Duodenal mucosa (tissue), 2 donors: ENCODE measurements at regions not wholly inside any gene's neighbourhood (a gene's known extent, or its start where the extent isn't known, plus 50 kb on each side); places are given as distances from the start of the nearest gene placed in this dataset.
"Not testable (repeated sequence)": the region's sequence is repeated elsewhere in the genome, so short reads cannot be mapped to it uniquely, and the experiment has no call there.

Source experiments
- H3K27ac ChIP-seq: one replicate; pipeline ENCODE4 v1.7.0; 2013; ENCODE audit warnings: low read depth, low read length
- H3K27me3 ChIP-seq, 2 donors: one replicate each; pipeline ENCODE4 v1.7.0; 2013; ENCODE audit warnings: low read length in 2 of 2, control low read depth in 1 of 2; ENCODE audit not compliant: insufficient read depth in 2 of 2, control insufficient read depth in 1 of 2
- H3K36me3 ChIP-seq, 2 donors: one replicate each; pipeline ENCODE4 v1.7.0; 2013; ENCODE audit warnings: low read length in 2 of 2, control low read depth in 1 of 2; ENCODE audit not compliant: insufficient read depth in 2 of 2, control insufficient read depth in 1 of 2
- H3K4me1 ChIP-seq, 2 donors: one replicate each; pipeline ENCODE4 v1.7.0; 2013; ENCODE audit warnings: low read length in 2 of 2, control low read depth in 1 of 2; ENCODE audit not compliant: insufficient read depth in 2 of 2, control insufficient read depth in 1 of 2
- H3K4me3 ChIP-seq, 2 donors: one replicate each; pipeline ENCODE4 v1.7.0; 2013; ENCODE audit warnings: low read length in 2 of 2, low read depth in 1 of 2
- H3K9ac ChIP-seq, 2 donors: one replicate each; pipeline ENCODE4 v1.7.0; 2013; ENCODE audit warnings: low read length in 2 of 2, low read depth in 1 of 2
- H3K9me3 ChIP-seq, 2 donors: one replicate each; pipeline ENCODE4 v1.7.0; 2013; ENCODE audit warnings: low read length in 2 of 2, control low read depth in 1 of 2; ENCODE audit not compliant: control insufficient read depth in 1 of 2

DNA sequence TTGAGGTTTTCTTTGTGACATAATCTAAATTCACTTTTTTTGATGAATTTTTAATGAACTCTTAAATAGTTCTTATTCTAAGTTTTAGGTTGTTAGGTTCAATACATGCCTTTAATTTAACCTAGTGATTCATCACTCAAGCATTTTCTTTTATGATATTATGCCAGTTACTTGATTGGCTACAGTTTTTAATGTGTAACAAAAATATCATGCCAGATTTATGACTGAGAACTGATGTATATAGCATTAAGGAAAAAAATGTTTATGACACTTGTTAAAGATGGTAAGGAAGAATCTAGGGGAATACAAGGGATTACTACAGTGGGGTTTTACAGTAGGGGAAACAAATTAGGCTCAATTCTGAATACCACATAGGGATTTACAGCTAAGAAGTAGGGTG, 103.1 kb downstream of the VGLL3 start:
- no peaks in the 10 kb centered on the region for H3K27me3 ChIP-seq
- H3K9me3 ChIP-seq = no peaks in the 10 kb centered on the region
- no peaks in the 10 kb centered on the region for H3K4me1 ChIP-seq
- no peak overlapping the region for H3K27ac ChIP-seq
- H3K36me3 ChIP-seq = no peaks in the 10 kb centered on the region
- H3K9ac ChIP-seq = no peak overlapping the region
- no peak overlapping the region for H3K4me3 ChIP-seq

- Histone ChIP-seq H3K27ac (no peak overlapping the region), H3K9ac (no peak overlapping the region), H3K9me3 (no peaks in the 10 kb centered on the region), H3K27me3 (no peaks in the 10 kb centered on the region), H3K4me3 (no peak overlapping the region), H3K4me1 (no peaks in the 10 kb centered on the region), H3K36me3 (no peaks in the 10 kb centered on the region)
These were observed 110.9 kb downstream of the VGLL3 start for GRCh38 chr3:86880066-86880465.

- not testable (repeated sequence) for H3K27ac ChIP-seq, H3K9ac ChIP-seq, H3K4me3 ChIP-seq, H3K27me3 ChIP-seq, H3K4me1 ChIP-seq, H3K9me3 ChIP-seq, H3K36me3 ChIP-seq
These were observed 114.3 kb downstream of the VGLL3 start for GRCh38 chr3:86876504-86877181.

GRCh38 chr3:86874790-86875189, 116.2 kb downstream of the VGLL3 start:
- H3K9ac ChIP-seq = not testable (repeated sequence)

DNA sequence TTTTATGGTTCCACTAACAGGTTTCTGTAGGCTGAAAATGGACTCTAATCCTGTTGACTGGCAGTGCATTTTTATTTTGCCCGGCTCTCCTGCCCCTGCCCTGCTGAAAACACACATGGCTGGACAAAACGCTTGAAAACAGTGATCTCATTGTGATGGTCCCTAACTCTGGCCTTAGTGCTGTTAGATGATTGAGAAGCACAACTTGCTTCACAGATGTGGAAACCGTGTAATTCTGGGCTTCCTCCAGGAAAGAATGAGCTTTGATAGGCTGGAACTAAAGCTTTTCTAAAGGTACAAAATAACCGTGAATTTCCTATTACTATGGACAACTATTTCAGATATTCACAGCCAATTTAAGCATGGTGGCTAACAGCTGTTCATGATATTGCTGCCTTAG, 121.4 kb downstream of the VGLL3 start:
- Histone ChIP-seq H3K27ac (no peak overlapping the region), H3K9me3 (no peaks in the 10 kb centered on the region)

More at GRCh38 chr3:86874790-86875189, 116.2 kb downstream of the VGLL3 start:
- not testable (repeated sequence) for H3K4me3 ChIP-seq, H3K9me3 ChIP-seq, H3K27ac ChIP-seq, H3K4me1 ChIP-seq, H3K27me3 ChIP-seq, H3K36me3 ChIP-seq

GRCh38 chr3:86867982-86868381, 123.0 kb downstream of the VGLL3 start:
- Histone ChIP-seq H3K4me3 (no peak overlapping the region), H3K9ac (no peak overlapping the region), H3K36me3 (no peaks in the 10 kb centered on the region), H3K27me3 (no peaks in the 10 kb centered on the region), H3K27ac (no peak overlapping the region), H3K9me3 (no peaks in the 10 kb centered on the region), H3K4me1 (no peaks in the 10 kb centered on the region)

More for the DNA sequence above, 121.4 kb downstream of the VGLL3 start:
- Histone ChIP-seq H3K27me3 (no peaks in the 10 kb centered on the region), H3K36me3 (no peaks in the 10 kb centered on the region), H3K4me1 (no peaks in the 10 kb centered on the region), H3K4me3 (no peak overlapping the region), H3K9ac (no peak overlapping the region)

DNA sequence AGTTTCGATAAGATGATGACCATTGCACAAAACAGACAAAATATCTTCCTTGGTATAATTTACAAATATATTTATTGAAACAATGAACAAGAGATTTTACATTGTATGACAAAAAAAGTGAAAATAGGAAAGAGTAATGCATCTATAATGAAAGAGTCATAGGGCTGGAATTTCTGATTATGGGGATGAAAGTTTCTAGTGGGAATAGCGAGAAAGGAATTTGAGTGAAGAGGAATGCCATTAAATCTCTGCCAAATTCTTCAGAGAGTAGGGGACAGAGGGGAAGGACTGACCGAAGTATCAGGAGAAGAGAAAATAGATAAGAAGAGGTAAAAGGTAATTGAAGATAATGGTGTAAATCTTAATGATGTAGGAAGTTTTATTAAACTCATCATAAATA, 125.4 kb downstream of the VGLL3 start:
- Histone ChIP-seq H3K27ac (no peak overlapping the region), H3K9me3 (no peaks in the 10 kb centered on the region), H3K4me1 (no peaks in the 10 kb centered on the region), H3K27me3 (no peaks in the 10 kb centered on the region), H3K36me3 (no peaks in the 10 kb centered on the region), H3K9ac (no peak overlapping the region), H3K4me3 (no peak overlapping the region)

DNA sequence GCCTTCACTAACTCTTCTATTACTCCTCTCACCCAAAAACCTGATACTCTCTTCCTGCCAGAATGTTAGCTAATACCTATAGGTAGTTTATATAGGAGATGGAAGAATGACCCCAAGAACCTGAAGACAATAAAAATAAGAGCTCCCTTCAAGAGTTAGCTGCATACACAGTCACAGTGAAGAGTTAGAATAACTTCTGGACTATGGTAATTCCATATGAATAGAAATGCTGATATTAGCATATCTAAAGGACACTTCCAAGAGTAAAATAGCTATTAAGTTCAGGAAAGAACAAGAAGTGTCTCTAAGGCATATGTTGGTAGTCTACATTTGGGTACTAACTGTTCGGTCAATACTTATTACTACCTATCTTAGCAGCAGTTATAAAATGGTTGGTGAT, 134.2 kb downstream of the VGLL3 start:
- Histone ChIP-seq H3K36me3 (no peaks in the 10 kb centered on the region), H3K9ac (no peak overlapping the region), H3K4me1 (no peaks in the 10 kb centered on the region), H3K9me3 (no peaks in the 10 kb centered on the region), H3K27me3 (no peaks in the 10 kb centered on the region), H3K4me3 (no peak overlapping the region), H3K27ac (no peak overlapping the region)

DNA sequence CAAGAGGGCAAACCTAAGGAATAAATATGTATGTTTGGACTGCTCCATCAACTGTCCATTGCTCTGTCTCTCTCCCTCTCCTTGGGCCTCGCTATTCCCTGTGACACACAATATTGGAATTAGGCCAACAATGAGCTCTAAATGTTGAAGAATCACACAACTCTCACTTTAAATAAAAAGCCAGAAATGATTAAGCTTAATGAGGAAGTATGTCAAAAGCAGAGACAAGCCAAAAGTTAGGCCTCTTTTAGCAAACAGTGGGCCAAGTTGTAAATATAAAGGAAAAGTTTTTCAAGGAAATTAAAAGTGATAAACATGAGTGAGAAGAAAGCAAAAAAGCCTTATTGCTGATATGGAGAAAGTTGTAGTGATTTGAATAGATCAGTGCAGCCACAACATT, 141.0 kb downstream of the VGLL3 start:
- Histone ChIP-seq H3K36me3 (no peaks in the 10 kb centered on the region), H3K4me3 (no peak overlapping the region), H3K9me3 (no peaks in the 10 kb centered on the region), H3K4me1 (no peaks in the 10 kb centered on the region), H3K27me3 (no peaks in the 10 kb centered on the region), H3K27ac (no peak overlapping the region), H3K9ac (no peak overlapping the region)

DNA sequence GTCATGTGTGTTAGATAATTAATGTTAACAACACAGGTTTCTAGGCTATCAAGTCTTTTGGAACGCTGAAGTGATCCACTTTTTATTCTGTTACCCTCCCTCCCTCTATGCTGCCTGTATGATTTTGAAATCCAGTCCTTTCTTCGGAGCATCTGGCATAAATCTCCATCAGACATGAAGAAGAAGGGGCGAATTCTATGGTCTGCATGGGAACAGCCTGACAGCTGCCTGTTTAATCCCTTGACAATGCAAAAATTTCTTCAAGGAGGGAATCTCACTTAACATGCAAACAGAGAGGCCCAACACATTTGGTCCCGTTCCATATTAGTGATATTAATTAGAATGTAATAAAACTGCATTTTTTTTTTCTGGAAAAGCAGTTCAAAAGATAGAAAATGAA, 145.2 kb downstream of the VGLL3 start:
- no peaks in the 10 kb centered on the region for H3K27me3 ChIP-seq
- no peak overlapping the region for H3K4me3 ChIP-seq
- no peak overlapping the region for H3K27ac ChIP-seq
- no peaks in the 10 kb centered on the region for H3K9me3 ChIP-seq
- H3K4me1 ChIP-seq = no peaks in the 10 kb centered on the region
- H3K36me3 ChIP-seq = no peaks in the 10 kb centered on the region
- no peak overlapping the region for H3K9ac ChIP-seq

GRCh38 chr3:86838927-86839326, 152.0 kb downstream of the VGLL3 start:
- no peaks in the 10 kb centered on the region for H3K4me1 ChIP-seq
- H3K9me3 ChIP-seq = no peaks in the 10 kb centered on the region
- no peak overlapping the region for H3K4me3 ChIP-seq
- H3K27me3 ChIP-seq = no peaks in the 10 kb centered on the region
- no peaks in the 10 kb centered on the region for H3K36me3 ChIP-seq
- H3K27ac ChIP-seq = no peak overlapping the region
- H3K9ac ChIP-seq = no peak overlapping the region
